ENCODE measurements at regions not wholly inside any gene's neighbourhood (a gene's known extent, or its start where the extent isn't known, plus 50 kb on each side); places are given as distances from the start of the nearest gene placed in this dataset.

GRCh38 chr1:55309786-55310504 is 94.8 kb upstream of the USP24 start:
- H3K9me3 ChIP-seq (ENCODE audit: control insufficient read depth, insufficient read depth, low read length), result peaks cover 3% of the 10 kb centered on the region; the same call in 1 of the 2 replicates
- H3K27ac ChIP-seq (ENCODE audit: low read depth, low read length), result peak overlapping the region; percentile 55
- no peak for TF ChIP-seq CTCF (IDR thresholded peaks at IDR 0.05; ENCODE audit: low read depth, low read length)
- no peaks in the 10 kb centered on the region for H3K27me3 ChIP-seq (ENCODE audit: control insufficient read depth, insufficient read depth, low read length)
- ChIA-PET CTCF (interaction anchor here (1.1 kb wide), 1 partner anchor 1274 kb away, joined by 4 read pairs; no protein-coding TSS in a partner anchor), POLR2A (interaction anchor here (0.9 to 1.3 kb wide), 3 partner anchors 119 to 409 kb away, joined by 4 to 5 read pairs (median 4); no protein-coding TSS in a partner anchor)
- no peak for DNase-seq (ENCODE audit: low read depth, low spot score)
- no peak overlapping the region for H3K4me3 ChIP-seq (ENCODE audit: low read depth, low read length)

GRCh38 chr1:55309053-55309452 is 93.9 kb upstream of the USP24 start:
- POLR2A ChIA-PET, result interaction anchor here (0.6 kb wide), 1 partner anchor 120 kb away, joined by 3 read pairs; no protein-coding TSS in a partner anchor
- DNase-seq (ENCODE audit: low read depth, low spot score), result peak; percentile 61

GRCh38 chr1:55305735-55306134 is 90.6 kb upstream of the USP24 start:
- TF ChIP-seq CTCF (IDR thresholded peaks at IDR 0.05; ENCODE audit: low read depth, low read length), result no peak
- peaks cover 3% of the 10 kb centered on the region; the same call in 1 of the 2 replicates for H3K9me3 ChIP-seq (ENCODE audit: control insufficient read depth, insufficient read depth, low read length)
- H3K27ac ChIP-seq (ENCODE audit: low read depth, low read length), result no peak overlapping the region
- H3K27me3 ChIP-seq (ENCODE audit: control insufficient read depth, insufficient read depth, low read length), result no peaks in the 10 kb centered on the region
- H3K4me3 ChIP-seq (ENCODE audit: low read depth, low read length), result no peak overlapping the region
- no peak for DNase-seq (ENCODE audit: low read depth, low spot score)
- CTCF ChIA-PET, result interaction anchor here (2.6 kb wide), 1 partner anchor 1279 kb away, joined by 5 read pairs; no protein-coding TSS in a partner anchor
- POLR2A ChIA-PET, result no interaction called here

More at GRCh38 chr1:55309053-55309452, 93.9 kb upstream of the USP24 start:
- peaks cover 3% of the 10 kb centered on the region; the same call in 1 of the 2 replicates for H3K9me3 ChIP-seq (ENCODE audit: control insufficient read depth, insufficient read depth, low read length)
- no peak overlapping the region for H3K27ac ChIP-seq (ENCODE audit: low read depth, low read length)
- no peak for TF ChIP-seq CTCF (IDR thresholded peaks at IDR 0.05; ENCODE audit: low read depth, low read length)
- H3K4me3 ChIP-seq (ENCODE audit: low read depth, low read length), result no peak overlapping the region
- CTCF ChIA-PET, result interaction anchor here (1.3 kb wide), 1 partner anchor 29 kb away, joined by 3 read pairs; no protein-coding TSS in a partner anchor
- no peaks in the 10 kb centered on the region for H3K27me3 ChIP-seq (ENCODE audit: control insufficient read depth, insufficient read depth, low read length)

GRCh38 chr1:55304229-55304740 is 89.1 kb upstream of the USP24 start:
- no peaks in the 10 kb centered on the region for H3K9me3 ChIP-seq (ENCODE audit: control insufficient read depth, insufficient read depth, low read length)
- ChIA-PET CTCF (interaction anchor here (2.6 kb wide), 1 partner anchor 1281 kb away, joined by 5 read pairs; no protein-coding TSS in a partner anchor), POLR2A (no interaction called here)

More at GRCh38 chr1:55304229-55304740, 89.1 kb upstream of the USP24 start:
- no peak for DNase-seq (ENCODE audit: low read depth, low spot score)
- H3K27me3 ChIP-seq (ENCODE audit: control insufficient read depth, insufficient read depth, low read length), result no peaks in the 10 kb centered on the region
- H3K4me3 ChIP-seq (ENCODE audit: low read depth, low read length), result no peak overlapping the region
- peak overlapping the region; percentile 21 for H3K27ac ChIP-seq (ENCODE audit: low read depth, low read length)
- TF ChIP-seq CTCF (IDR thresholded peaks at IDR 0.05; ENCODE audit: low read depth, low read length), result no peak
